DOHH2 (cell line): ENCODE measurements at regions not wholly inside any gene's neighbourhood (a gene's known extent, or its start where the extent isn't known, plus 50 kb on each side); places are given as distances from the start of the nearest gene placed in this dataset.

ENCODE experiments used
- EZH2phosphoT487 ChIP-seq: fragments of 200-600 bp; sonication (generic); IDR thresholded peaks from 2 replicates; pipeline ENCODE4 v1.6.1; 2017; ENCODE audit warnings: borderline replicate concordance, mild to moderate bottlenecking, antibody characterized with exemption, low read length, moderate library complexity, mixed read lengths
- TF ChIP-seq, protein P1 (sequence below): fragments of 200-600 bp; sonication (generic); IDR thresholded peaks from one replicate; pipeline ENCODE4 v1.5.1; 2014; ENCODE audit warnings: antibody characterized with exemption, mild to moderate bottlenecking, low read depth, low read length; ENCODE audit not compliant: poor library complexity, severe bottlenecking

DNA sequence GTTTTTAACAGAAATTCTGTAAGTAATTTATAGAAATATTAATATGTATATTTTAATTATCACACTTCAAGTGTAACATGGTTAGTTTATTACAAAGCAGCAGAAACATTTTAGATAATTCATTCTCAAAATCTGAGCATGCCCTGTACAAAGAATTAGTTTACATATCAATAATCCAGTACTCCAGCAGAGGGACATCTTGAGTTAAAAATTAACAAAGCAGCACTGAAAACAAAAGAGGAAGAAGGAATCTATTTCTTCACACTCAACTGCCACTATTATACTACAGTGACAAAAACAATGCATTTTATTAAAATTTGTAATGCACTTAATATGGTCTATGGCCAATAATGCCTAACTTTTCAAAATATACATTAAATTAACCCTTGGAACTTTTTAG is 179.1 kb upstream of the KLHL4 start:
- TF ChIP-seq, protein P1, sequence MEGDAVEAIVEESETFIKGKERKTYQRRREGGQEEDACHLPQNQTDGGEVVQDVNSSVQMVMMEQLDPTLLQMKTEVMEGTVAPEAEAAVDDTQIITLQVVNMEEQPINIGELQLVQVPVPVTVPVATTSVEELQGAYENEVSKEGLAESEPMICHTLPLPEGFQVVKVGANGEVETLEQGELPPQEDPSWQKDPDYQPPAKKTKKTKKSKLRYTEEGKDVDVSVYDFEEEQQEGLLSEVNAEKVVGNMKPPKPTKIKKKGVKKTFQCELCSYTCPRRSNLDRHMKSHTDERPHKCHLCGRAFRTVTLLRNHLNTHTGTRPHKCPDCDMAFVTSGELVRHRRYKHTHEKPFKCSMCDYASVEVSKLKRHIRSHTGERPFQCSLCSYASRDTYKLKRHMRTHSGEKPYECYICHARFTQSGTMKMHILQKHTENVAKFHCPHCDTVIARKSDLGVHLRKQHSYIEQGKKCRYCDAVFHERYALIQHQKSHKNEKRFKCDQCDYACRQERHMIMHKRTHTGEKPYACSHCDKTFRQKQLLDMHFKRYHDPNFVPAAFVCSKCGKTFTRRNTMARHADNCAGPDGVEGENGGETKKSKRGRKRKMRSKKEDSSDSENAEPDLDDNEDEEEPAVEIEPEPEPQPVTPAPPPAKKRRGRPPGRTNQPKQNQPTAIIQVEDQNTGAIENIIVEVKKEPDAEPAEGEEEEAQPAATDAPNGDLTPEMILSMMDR = no peak
- TF ChIP-seq EZH2phosphoT487 = no peak
